ENCODE measurements at regions not wholly inside any gene's neighbourhood (a gene's known extent, or its start where the extent isn't known, plus 50 kb on each side); places are given as distances from the start of the nearest gene placed in this dataset.

- H3K4me3 ChIP-seq (ENCODE audit: low read depth, low read length) = no peak overlapping the region
- no peaks in the 10 kb centered on the region for H3K27me3 ChIP-seq (ENCODE audit: control insufficient read depth, insufficient read depth, low read length)
- TF ChIP-seq CTCF (IDR thresholded peaks at IDR 0.05; ENCODE audit: insufficient read depth, low read length, poor library complexity, severe bottlenecking) = no peak
- H3K36me3 ChIP-seq (ENCODE audit: control insufficient read depth, insufficient read depth, low read length) = no peaks in the 10 kb centered on the region
- DNase-seq (ENCODE audit: low read depth) = no peak
Observed at GRCh38 chr3:35067750-35068149, 571.6 kb upstream of the ARPP21 start.

GRCh38 chr3:35070088-35070487, 569.2 kb upstream of the ARPP21 start:
- DNase-seq (ENCODE audit: low read depth) = no peak

GRCh38 chr3:35071772-35072171, 567.6 kb upstream of the ARPP21 start:
- Histone ChIP-seq H3K4me3 (ENCODE audit: low read depth, low read length) (no peak overlapping the region), H3K36me3 (ENCODE audit: control insufficient read depth, insufficient read depth, low read length) (no peaks in the 10 kb centered on the region), H3K27me3 (ENCODE audit: control insufficient read depth, insufficient read depth, low read length) (no peaks in the 10 kb centered on the region)
- no peak for DNase-seq (ENCODE audit: low read depth)
- TF ChIP-seq CTCF (IDR thresholded peaks at IDR 0.05; ENCODE audit: insufficient read depth, low read length, poor library complexity, severe bottlenecking) = no peak

More at GRCh38 chr3:35070088-35070487, 569.2 kb upstream of the ARPP21 start:
- H3K36me3 ChIP-seq (ENCODE audit: control insufficient read depth, insufficient read depth, low read length) = no peaks in the 10 kb centered on the region
- H3K27me3 ChIP-seq (ENCODE audit: control insufficient read depth, insufficient read depth, low read length) = no peaks in the 10 kb centered on the region
- no peak for TF ChIP-seq CTCF (IDR thresholded peaks at IDR 0.05; ENCODE audit: insufficient read depth, low read length, poor library complexity, severe bottlenecking)
- H3K4me3 ChIP-seq (ENCODE audit: low read depth, low read length) = no peak overlapping the region

- no peak for TF ChIP-seq CTCF (IDR thresholded peaks at IDR 0.05; ENCODE audit: insufficient read depth, low read length, poor library complexity, severe bottlenecking)
- Histone ChIP-seq H3K27me3 (ENCODE audit: control insufficient read depth, insufficient read depth, low read length) (no peaks in the 10 kb centered on the region), H3K36me3 (ENCODE audit: control insufficient read depth, insufficient read depth, low read length) (no peaks in the 10 kb centered on the region), H3K4me3 (ENCODE audit: low read depth, low read length) (no peak overlapping the region)
- DNase-seq (ENCODE audit: low read depth) = no peak
Observed at GRCh38 chr3:35078780-35079179, 560.5 kb upstream of the ARPP21 start.

GRCh38 chr3:35079403-35079802, 559.9 kb upstream of the ARPP21 start:
- no peak for TF ChIP-seq CTCF (IDR thresholded peaks at IDR 0.05; ENCODE audit: insufficient read depth, low read length, poor library complexity, severe bottlenecking)
- no peak for DNase-seq (ENCODE audit: low read depth)
- no peaks in the 10 kb centered on the region for H3K36me3 ChIP-seq (ENCODE audit: control insufficient read depth, insufficient read depth, low read length)
- H3K27me3 ChIP-seq (ENCODE audit: control insufficient read depth, insufficient read depth, low read length) = no peaks in the 10 kb centered on the region
- no peak overlapping the region for H3K4me3 ChIP-seq (ENCODE audit: low read depth, low read length)

GRCh38 chr3:35081899-35082298, 557.4 kb upstream of the ARPP21 start:
- DNase-seq (ENCODE audit: low read depth) = no peak
- Histone ChIP-seq H3K4me3 (ENCODE audit: low read depth, low read length) (no peak overlapping the region), H3K36me3 (ENCODE audit: control insufficient read depth, insufficient read depth, low read length) (no peaks in the 10 kb centered on the region), H3K27me3 (ENCODE audit: control insufficient read depth, insufficient read depth, low read length) (no peaks in the 10 kb centered on the region)
- no peak for TF ChIP-seq CTCF (IDR thresholded peaks at IDR 0.05; ENCODE audit: insufficient read depth, low read length, poor library complexity, severe bottlenecking)
